ENCODE measurements at regions not wholly inside any gene's neighbourhood (a gene's known extent, or its start where the extent isn't known, plus 50 kb on each side); places are given as distances from the start of the nearest gene placed in this dataset.

- TF ChIP-seq CTCF (IDR thresholded peaks at IDR 0.05; ENCODE audit: control extremely low read depth in 1 of 3, insufficient read depth in 1 of 3, low read depth in 1 of 3, low read length in 3 of 3) (no peak), SUZ12 (IDR thresholded peaks at IDR 0.05; ENCODE audit: low read length) (no peak), RBBP5 (IDR thresholded peaks at IDR 0.05; ENCODE audit: borderline replicate concordance, low read depth, low read length) (no peak)
These were observed 102.6 kb upstream of the NDUFV2 start for GRCh38 chr18:8999872-9000271.

Data from H1 (cell line).